ENCODE measurements at regions not wholly inside any gene's neighbourhood (a gene's known extent, or its start where the extent isn't known, plus 50 kb on each side); places are given as distances from the start of the nearest gene placed in this dataset.

GRCh38 chr7:12123172-12123571 lies 87.9 kb upstream of the TMEM106B start:
- ChIA-PET POLR2A (ENCODE audit: unreplicated experiment) (no interaction called here), CTCF (no interaction called here)
- intact Hi-C loops (cut with micrococcal nuclease; ENCODE audit: unreplicated experiment): no loop called here
- Histone ChIP-seq H3K36me3 (ENCODE audit: low read depth) (no peaks in the 10 kb centered on the region), H3K4me2 (no peak overlapping the region), H3K27me3 (ENCODE audit: insufficient read depth, low read depth) (no peaks in the 10 kb centered on the region), H3K9me2 (ENCODE audit: insufficient read depth) (peaks cover under 1% of the 10 kb centered on the region; the same call in 1 of the 2 replicates), H3K4me3 (no peak overlapping the region), H3F3A (ENCODE audit: insufficient read depth, low read depth) (no peaks in the 10 kb centered on the region), H2AFZ (0 out of 2 replicates have a peak overlapping the region, but pooled peaks have one; percentile 26), H3K4me1 (replicated peaks; ENCODE audit: insufficient read depth) (no peaks in the 10 kb centered on the region), H3K27ac (peak overlapping the region; percentile 35; the same call in 1 of the 2 replicates), H4K20me1 (ENCODE audit: insufficient read depth) (no peaks in the 10 kb centered on the region), H3K9me3 (ENCODE audit: insufficient read depth, low read depth) (no peaks in the 10 kb centered on the region), H3K79me2 (ENCODE audit: low read depth) (no peaks in the 10 kb centered on the region)
- DNase-seq: no peak
- no peak for TF ChIP-seq EZH2 (IDR thresholded peaks at IDR 0.05; ENCODE audit: low read depth)
- TF ChIP-seq, protein P1, sequence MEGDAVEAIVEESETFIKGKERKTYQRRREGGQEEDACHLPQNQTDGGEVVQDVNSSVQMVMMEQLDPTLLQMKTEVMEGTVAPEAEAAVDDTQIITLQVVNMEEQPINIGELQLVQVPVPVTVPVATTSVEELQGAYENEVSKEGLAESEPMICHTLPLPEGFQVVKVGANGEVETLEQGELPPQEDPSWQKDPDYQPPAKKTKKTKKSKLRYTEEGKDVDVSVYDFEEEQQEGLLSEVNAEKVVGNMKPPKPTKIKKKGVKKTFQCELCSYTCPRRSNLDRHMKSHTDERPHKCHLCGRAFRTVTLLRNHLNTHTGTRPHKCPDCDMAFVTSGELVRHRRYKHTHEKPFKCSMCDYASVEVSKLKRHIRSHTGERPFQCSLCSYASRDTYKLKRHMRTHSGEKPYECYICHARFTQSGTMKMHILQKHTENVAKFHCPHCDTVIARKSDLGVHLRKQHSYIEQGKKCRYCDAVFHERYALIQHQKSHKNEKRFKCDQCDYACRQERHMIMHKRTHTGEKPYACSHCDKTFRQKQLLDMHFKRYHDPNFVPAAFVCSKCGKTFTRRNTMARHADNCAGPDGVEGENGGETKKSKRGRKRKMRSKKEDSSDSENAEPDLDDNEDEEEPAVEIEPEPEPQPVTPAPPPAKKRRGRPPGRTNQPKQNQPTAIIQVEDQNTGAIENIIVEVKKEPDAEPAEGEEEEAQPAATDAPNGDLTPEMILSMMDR (conservative IDR thresholded peaks at IDR 0.05): no peak
- BruUV-seq (replicated peaks): no TSS peak

GRCh38 chr7:12124028-12124427 lies 87.1 kb upstream of the TMEM106B start:
- no peak for DNase-seq
- intact Hi-C loops (cut with micrococcal nuclease; ENCODE audit: unreplicated experiment): no loop called here
- Histone ChIP-seq H2AFZ (0 out of 2 replicates have a peak overlapping the region, but pooled peaks have one; percentile 45), H3K4me2 (no peak overlapping the region), H4K20me1 (ENCODE audit: insufficient read depth) (no peaks in the 10 kb centered on the region), H3K36me3 (ENCODE audit: low read depth) (no peaks in the 10 kb centered on the region), H3F3A (ENCODE audit: insufficient read depth, low read depth) (no peaks in the 10 kb centered on the region), H3K4me3 (no peak overlapping the region), H3K4me1 (replicated peaks; ENCODE audit: insufficient read depth) (no peaks in the 10 kb centered on the region), H3K27ac (no peak overlapping the region), H3K9me2 (ENCODE audit: insufficient read depth) (no peaks in the 10 kb centered on the region), H3K79me2 (ENCODE audit: low read depth) (no peaks in the 10 kb centered on the region), H3K9me3 (ENCODE audit: insufficient read depth, low read depth) (no peaks in the 10 kb centered on the region), H3K27me3 (ENCODE audit: insufficient read depth, low read depth) (no peaks in the 10 kb centered on the region)
- BruUV-seq (replicated peaks): no TSS peak
- ChIA-PET POLR2A (ENCODE audit: unreplicated experiment) (no interaction called here), CTCF (no interaction called here)
- TF ChIP-seq, protein P1 (conservative IDR thresholded peaks at IDR 0.05): no peak
- TF ChIP-seq EZH2 (IDR thresholded peaks at IDR 0.05; ENCODE audit: low read depth): no peak

DNA sequence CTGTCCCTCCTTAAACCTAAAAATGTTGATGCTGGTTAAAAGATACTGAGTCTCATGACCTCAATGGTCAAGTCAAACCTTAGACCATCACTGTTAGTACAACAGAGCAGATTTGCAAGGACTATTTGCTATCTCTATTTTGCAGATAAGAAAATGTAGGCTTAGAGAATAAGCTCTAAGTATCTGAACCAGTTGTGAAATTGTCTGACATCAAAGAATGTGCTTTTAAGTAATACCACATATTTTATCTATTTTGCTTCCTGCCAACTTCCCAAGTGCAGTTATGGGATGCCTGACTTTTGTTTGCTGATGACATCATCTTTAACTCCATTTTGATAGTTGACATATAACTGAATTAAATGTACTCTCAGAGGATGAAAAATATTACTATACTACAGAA lies 83.6 kb upstream of the TMEM106B start:
- Histone ChIP-seq H2AFZ (no peak overlapping the region), H3K36me3 (ENCODE audit: low read depth) (no peaks in the 10 kb centered on the region), H3K79me2 (ENCODE audit: low read depth) (no peaks in the 10 kb centered on the region), H3K9me3 (ENCODE audit: insufficient read depth, low read depth) (no peaks in the 10 kb centered on the region), H3K9me2 (ENCODE audit: insufficient read depth) (no peaks in the 10 kb centered on the region), H3K4me3 (no peak overlapping the region), H3F3A (ENCODE audit: insufficient read depth, low read depth) (0 out of 2 replicates have a peak, but pooled peaks cover 4% of the 10 kb centered on the region), H3K27me3 (ENCODE audit: insufficient read depth, low read depth) (no peaks in the 10 kb centered on the region), H3K27ac (no peak overlapping the region), H4K20me1 (ENCODE audit: insufficient read depth) (no peaks in the 10 kb centered on the region), H3K4me2 (no peak overlapping the region), H3K4me1 (replicated peaks; ENCODE audit: insufficient read depth) (no peaks in the 10 kb centered on the region; the same call in 1 of the 2 replicates)
- no peak for DNase-seq
- POLR2A ChIA-PET (ENCODE audit: unreplicated experiment): interaction anchor here (0.7 kb wide), 1 partner anchor 174 kb away, joined by 3 read pairs; no protein-coding TSS in a partner anchor
- TF ChIP-seq EZH2 (IDR thresholded peaks at IDR 0.05; ENCODE audit: low read depth): no peak
- TF ChIP-seq, protein P1 (conservative IDR thresholded peaks at IDR 0.05): no peak
- CTCF ChIA-PET: no interaction called here
- intact Hi-C loops (cut with micrococcal nuclease; ENCODE audit: unreplicated experiment): no loop called here
- BruUV-seq (replicated peaks): no TSS peak

All from PC-9 (cell line).